ENCODE measurements at regions not wholly inside any gene's neighbourhood (a gene's known extent, or its start where the extent isn't known, plus 50 kb on each side); places are given as distances from the start of the nearest gene placed in this dataset.

- POLR2A ChIA-PET: no interaction called here
- Histone ChIP-seq H3K9me3 (ENCODE audit: control insufficient read depth, insufficient read depth, low read length) (no peaks in the 10 kb centered on the region; the same call in 1 of the 2 replicates), H3K27ac (ENCODE audit: low read depth, low read length) (no peak overlapping the region), H3K27me3 (ENCODE audit: control insufficient read depth, insufficient read depth, low read length) (no peaks in the 10 kb centered on the region), H3K4me3 (ENCODE audit: low read depth, low read length) (no peak overlapping the region)
- DNase-seq (ENCODE audit: low read depth, low spot score): no peak
- TF ChIP-seq CTCF (IDR thresholded peaks at IDR 0.05; ENCODE audit: low read depth, low read length): no peak
- CTCF ChIA-PET: no interaction called here
Measured at GRCh38 chr2:122411231-122411630, 655.8 kb downstream of the TSN start.

GRCh38 chr2:122412360-122412759 is 656.9 kb downstream of the TSN start:
- CTCF ChIA-PET: no interaction called here
- H3K27me3 ChIP-seq (ENCODE audit: control insufficient read depth, insufficient read depth, low read length): no peaks in the 10 kb centered on the region
- DNase-seq (ENCODE audit: low read depth, low spot score): no peak
- H3K4me3 ChIP-seq (ENCODE audit: low read depth, low read length): no peak overlapping the region
- no peaks in the 10 kb centered on the region; the same call in 1 of the 2 replicates for H3K9me3 ChIP-seq (ENCODE audit: control insufficient read depth, insufficient read depth, low read length)
- POLR2A ChIA-PET: no interaction called here
- H3K27ac ChIP-seq (ENCODE audit: low read depth, low read length): no peak overlapping the region
- TF ChIP-seq CTCF (IDR thresholded peaks at IDR 0.05; ENCODE audit: low read depth, low read length): no peak

GRCh38 chr2:122414902-122415301 is 659.5 kb downstream of the TSN start:
- CTCF ChIA-PET: no interaction called here
- POLR2A ChIA-PET: no interaction called here
- no peak overlapping the region for H3K4me3 ChIP-seq (ENCODE audit: low read depth, low read length)
- no peak overlapping the region for H3K27ac ChIP-seq (ENCODE audit: low read depth, low read length)
- H3K9me3 ChIP-seq (ENCODE audit: control insufficient read depth, insufficient read depth, low read length): no peaks in the 10 kb centered on the region; the same call in 1 of the 2 replicates
- TF ChIP-seq CTCF (IDR thresholded peaks at IDR 0.05; ENCODE audit: low read depth, low read length): no peak
- DNase-seq (ENCODE audit: low read depth, low spot score): no peak
- H3K27me3 ChIP-seq (ENCODE audit: control insufficient read depth, insufficient read depth, low read length): no peaks in the 10 kb centered on the region

- TF ChIP-seq CTCF (IDR thresholded peaks at IDR 0.05; ENCODE audit: low read depth, low read length): no peak
- CTCF ChIA-PET: no interaction called here
- Histone ChIP-seq H3K4me3 (ENCODE audit: low read depth, low read length) (no peak overlapping the region), H3K27ac (ENCODE audit: low read depth, low read length) (no peak overlapping the region), H3K27me3 (ENCODE audit: control insufficient read depth, insufficient read depth, low read length) (no peaks in the 10 kb centered on the region), H3K9me3 (ENCODE audit: control insufficient read depth, insufficient read depth, low read length) (no peaks in the 10 kb centered on the region; the same call in 1 of the 2 replicates)
- no peak for DNase-seq (ENCODE audit: low read depth, low spot score)
- POLR2A ChIA-PET: no interaction called here
Measured at GRCh38 chr2:122417114-122417513, 661.7 kb downstream of the TSN start.

GRCh38 chr2:122421775-122422174 is 666.3 kb downstream of the TSN start:
- no peaks in the 10 kb centered on the region for H3K27me3 ChIP-seq (ENCODE audit: control insufficient read depth, insufficient read depth, low read length)
- H3K9me3 ChIP-seq (ENCODE audit: control insufficient read depth, insufficient read depth, low read length): no peaks in the 10 kb centered on the region
- H3K27ac ChIP-seq (ENCODE audit: low read depth, low read length): no peak overlapping the region
- no peak for TF ChIP-seq CTCF (IDR thresholded peaks at IDR 0.05; ENCODE audit: low read depth, low read length)
- POLR2A ChIA-PET: no interaction called here
- no peak overlapping the region for H3K4me3 ChIP-seq (ENCODE audit: low read depth, low read length)
- DNase-seq (ENCODE audit: low read depth, low spot score): no peak
- CTCF ChIA-PET: no interaction called here
